ENCODE measurements at regions not wholly inside any gene's neighbourhood (a gene's known extent, or its start where the extent isn't known, plus 50 kb on each side); places are given as distances from the start of the nearest gene placed in this dataset.
A peak's percentile ranks its signal among the peaks of the same experiment; 100 is the strongest.
"Not testable (repeated sequence)": the region's sequence is repeated elsewhere in the genome, so short reads cannot be mapped to it uniquely, and the experiment has no call there.

GRCh38 chr9:13478160-13478559 is 198.7 kb upstream of the MPDZ start:
- no peak for DNase-seq

- DNase-seq: no peak
Observed at GRCh38 chr9:13470836-13471235, 191.3 kb upstream of the MPDZ start.

- no peak for DNase-seq
Observed at GRCh38 chr9:13467157-13467556, 187.7 kb upstream of the MPDZ start.

GRCh38 chr9:13461414-13461991 is 182.0 kb upstream of the MPDZ start:
- DNase-seq: no peak

- no peak for DNase-seq
Observed at GRCh38 chr9:13459071-13459470, 179.6 kb upstream of the MPDZ start.

GRCh38 chr9:13457795-13458194 is 178.3 kb upstream of the MPDZ start:
- no peak for DNase-seq

GRCh38 chr9:13450723-13451122 is 171.2 kb upstream of the MPDZ start:
- no peak for DNase-seq

- DNase-seq: no peak
Observed at GRCh38 chr9:13448482-13448881, 169.0 kb upstream of the MPDZ start.

- no peak for DNase-seq
Observed at GRCh38 chr9:13447843-13448422, 168.4 kb upstream of the MPDZ start.

GRCh38 chr9:13446938-13447842 is 167.7 kb upstream of the MPDZ start:
- DNase-seq: no peak

GRCh38 chr9:13446286-13446937 is 166.9 kb upstream of the MPDZ start:
- DNase-seq: no peak

- DNase-seq: no peak
Observed at GRCh38 chr9:13445103-13445500, 165.6 kb upstream of the MPDZ start.

GRCh38 chr9:13444245-13445102 is 165.0 kb upstream of the MPDZ start:
- DNase-seq: peak; percentile 58 to 65

- DNase-seq: peak; percentile 89 to 93
Observed at GRCh38 chr9:13443346-13444244, 164.1 kb upstream of the MPDZ start.

GRCh38 chr9:13439685-13440476 is 160.4 kb upstream of the MPDZ start:
- DNase-seq: no peak

GRCh38 chr9:13437866-13438265 is 158.4 kb upstream of the MPDZ start:
- no peak for DNase-seq

GRCh38 chr9:13436591-13436990 is 157.1 kb upstream of the MPDZ start:
- DNase-seq: no peak

- DNase-seq: not testable (repeated sequence)
Observed at GRCh38 chr9:13433453-13433852, 154.0 kb upstream of the MPDZ start.

- DNase-seq: no peak
Observed at GRCh38 chr9:13432904-13433303, 153.4 kb upstream of the MPDZ start.

GRCh38 chr9:13431692-13432091 is 152.2 kb upstream of the MPDZ start:
- DNase-seq: no peak

- no peak for DNase-seq
Observed at GRCh38 chr9:13431222-13431536, 151.7 kb upstream of the MPDZ start.

Measured in NCI-H1930 (cell line).